Skeletal muscle satellite cell (primary cell): ENCODE measurements at regions not wholly inside any gene's neighbourhood (a gene's known extent, or its start where the extent isn't known, plus 50 kb on each side); places are given as distances from the start of the nearest gene placed in this dataset.
A peak's percentile ranks its signal among the peaks of the same experiment; 100 is the strongest.

ENCODE experiments used
- H3K27me3 ChIP-seq: 2 replicates; pipeline ENCODE4 v1.7.0; 2013; ENCODE audit warnings: low read length; ENCODE audit not compliant: control insufficient read depth, insufficient read depth
- H3K36me3 ChIP-seq: 2 replicates; pipeline ENCODE4 v1.7.0; 2013; ENCODE audit warnings: mild to moderate bottlenecking, control low read depth, low read length; ENCODE audit not compliant: insufficient read depth
- H3K4me1 ChIP-seq: 2 replicates; pipeline ENCODE4 v1.7.0; 2013; ENCODE audit warnings: low read length; ENCODE audit not compliant: control insufficient read depth, insufficient read depth
- H3K4me2 ChIP-seq: 2 replicates; pipeline ENCODE4 v1.7.0; 2013; ENCODE audit warnings: mild to moderate bottlenecking, low read length
- H3K4me3 ChIP-seq: 2 replicates; pipeline ENCODE4 v1.7.0; 2013; ENCODE audit warnings: low read length
- H3K9ac ChIP-seq: 2 replicates; pipeline ENCODE4 v1.7.0; 2013; ENCODE audit warnings: mild to moderate bottlenecking, low read depth, low read length, moderate library complexity
- H3K9me3 ChIP-seq: replicated peaks from 2 replicates; pipeline ENCODE4 v1.7.0; 2013; ENCODE audit warnings: mild to moderate bottlenecking, control low read depth, low read length

DNA sequence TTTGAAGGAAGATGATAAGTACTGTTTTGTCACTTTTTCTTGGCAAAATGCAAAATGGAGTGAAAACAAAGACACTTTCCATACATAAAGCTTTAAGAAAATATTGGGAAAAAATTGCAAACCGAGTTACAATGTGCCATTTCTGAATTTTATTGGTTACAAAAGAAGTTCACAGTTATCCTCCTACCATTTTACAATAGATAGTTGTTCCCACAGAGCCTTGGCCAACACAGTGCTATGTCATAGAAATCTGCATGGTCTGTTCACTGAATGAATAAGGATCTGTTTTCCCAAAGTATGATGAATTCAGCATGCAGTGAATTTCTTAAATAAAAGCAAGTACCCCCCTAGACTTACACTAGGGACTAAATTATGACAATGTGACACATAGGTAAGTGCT lies 268.2 kb upstream of the POU3F2 start:
- no peak overlapping the region for H3K9ac ChIP-seq
- no peaks in the 10 kb centered on the region for H3K36me3 ChIP-seq
- H3K9me3 ChIP-seq = no peaks in the 10 kb centered on the region
- no peak overlapping the region for H3K4me2 ChIP-seq
- no peaks in the 10 kb centered on the region for H3K27me3 ChIP-seq
- no peak overlapping the region for H3K4me3 ChIP-seq
- no peaks in the 10 kb centered on the region for H3K4me1 ChIP-seq

DNA sequence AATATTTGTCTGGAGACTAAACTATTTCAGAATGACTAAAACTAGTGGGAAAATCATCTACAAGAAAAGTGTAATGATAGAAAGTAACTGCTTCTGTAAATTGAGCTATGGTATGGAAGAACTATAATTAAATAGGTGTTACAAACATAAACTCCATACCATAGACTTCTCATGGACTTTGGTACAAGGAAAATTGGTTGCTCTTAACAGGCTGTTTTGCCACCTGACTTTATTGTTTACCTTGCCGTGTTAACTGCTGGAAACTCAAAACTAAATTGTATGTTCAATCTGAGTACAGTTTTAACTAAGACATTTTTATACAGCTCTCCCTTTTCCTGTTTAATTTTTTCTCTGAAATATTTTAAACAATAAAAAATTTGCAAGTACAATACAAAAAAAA lies 261.8 kb upstream of the POU3F2 start:
- Histone ChIP-seq H3K36me3 (no peaks in the 10 kb centered on the region), H3K4me2 (no peak overlapping the region), H3K9me3 (no peaks in the 10 kb centered on the region), H3K4me3 (no peak overlapping the region), H3K9ac (no peak overlapping the region), H3K27me3 (no peaks in the 10 kb centered on the region), H3K4me1 (peaks cover 12% of the 10 kb centered on the region)

DNA sequence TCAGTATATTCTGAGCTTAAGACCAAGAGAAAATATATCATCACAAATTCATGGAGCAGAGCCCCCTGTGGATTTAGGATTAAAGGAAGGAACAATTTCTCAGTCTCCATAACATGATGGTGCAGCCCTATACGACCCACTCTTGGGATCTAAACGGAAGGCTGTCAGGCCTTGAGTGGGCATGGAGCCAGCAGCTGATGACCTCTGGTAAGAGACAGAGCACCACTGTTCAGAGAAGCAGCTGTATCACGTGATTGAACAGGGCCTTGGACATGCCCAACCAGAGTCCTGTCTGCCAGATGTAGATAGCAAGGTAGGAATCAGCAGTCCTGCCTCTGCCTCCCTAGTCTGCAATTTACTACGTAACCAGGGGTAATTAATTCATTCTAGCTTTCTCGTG lies 259.4 kb upstream of the POU3F2 start:
- Histone ChIP-seq H3K4me3 (no peak overlapping the region), H3K36me3 (no peaks in the 10 kb centered on the region), H3K9ac (no peak overlapping the region), H3K4me1 (peaks cover 36% of the 10 kb centered on the region), H3K4me2 (no peak overlapping the region), H3K27me3 (no peaks in the 10 kb centered on the region), H3K9me3 (no peaks in the 10 kb centered on the region)

DNA sequence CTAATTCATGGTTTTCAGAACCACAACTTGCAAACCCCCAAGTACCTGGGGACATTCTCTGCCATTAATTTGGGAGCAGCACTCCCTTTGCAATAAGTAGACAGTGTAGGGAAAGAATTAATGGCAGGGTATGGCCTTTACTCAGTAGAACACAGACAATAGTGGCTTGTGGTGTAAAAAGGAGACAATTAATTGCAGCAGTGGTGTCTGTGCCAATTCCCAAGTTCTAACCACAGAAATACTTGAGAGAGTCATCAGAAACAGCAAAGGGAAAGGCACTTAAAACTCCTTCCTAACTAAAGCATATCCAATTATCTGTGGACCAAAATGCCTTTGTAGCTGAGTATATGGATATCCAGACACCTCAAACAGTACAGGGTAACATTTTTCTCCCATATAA lies 257.6 kb upstream of the POU3F2 start:
- no peak overlapping the region for H3K4me2 ChIP-seq
- no peaks in the 10 kb centered on the region for H3K9me3 ChIP-seq
- H3K9ac ChIP-seq = no peak overlapping the region
- no peak overlapping the region for H3K4me3 ChIP-seq
- no peaks in the 10 kb centered on the region for H3K27me3 ChIP-seq
- H3K4me1 ChIP-seq = peaks cover 53% of the 10 kb centered on the region
- no peaks in the 10 kb centered on the region for H3K36me3 ChIP-seq

DNA sequence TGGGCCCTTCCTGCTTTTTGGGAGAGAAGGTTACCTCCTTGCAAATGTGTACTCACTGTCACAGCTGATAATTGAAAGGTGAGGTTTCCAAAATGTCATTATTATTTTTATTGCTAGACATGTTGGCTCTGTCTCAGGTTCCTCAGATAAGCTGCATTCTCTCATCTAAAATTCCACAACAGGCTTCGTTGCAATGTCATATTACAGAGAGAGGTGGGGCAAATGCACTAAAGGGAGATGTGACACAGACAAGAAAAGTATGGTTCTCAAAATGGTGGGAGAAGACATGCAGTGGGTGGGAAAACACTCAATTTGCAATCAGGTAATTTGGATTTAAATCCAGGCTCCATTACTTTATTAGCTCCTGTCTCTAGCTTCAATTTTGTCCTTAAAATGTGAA lies 256.4 kb upstream of the POU3F2 start:
- peaks cover 56% of the 10 kb centered on the region for H3K4me1 ChIP-seq
- H3K27me3 ChIP-seq = no peaks in the 10 kb centered on the region
- no peaks in the 10 kb centered on the region for H3K9me3 ChIP-seq

DNA sequence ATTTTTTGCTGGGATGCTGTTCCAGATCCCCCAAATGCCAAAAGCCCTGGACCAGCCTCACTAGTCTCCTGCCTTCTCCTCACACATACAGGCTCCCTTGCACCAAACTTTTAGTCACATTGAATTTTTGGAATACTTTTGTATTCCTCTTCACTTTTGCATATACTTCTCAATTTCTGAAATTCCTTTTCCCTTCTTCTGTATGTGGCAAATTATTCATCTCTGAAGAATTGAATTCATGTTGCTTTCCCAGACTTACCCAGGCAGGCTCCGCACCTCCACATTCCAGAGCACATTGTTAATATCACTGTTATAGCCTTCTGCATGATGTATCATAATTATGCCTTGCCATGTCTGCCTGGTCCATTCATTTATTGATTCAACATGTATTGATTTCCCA lies 255.3 kb upstream of the POU3F2 start:
- Histone ChIP-seq H3K4me3 (peak overlapping the region; percentile 17), H3K9me3 (no peaks in the 10 kb centered on the region), H3K27me3 (no peaks in the 10 kb centered on the region), H3K4me2 (peak overlapping the region; percentile 32), H3K9ac (peak overlapping the region; percentile 55), H3K4me1 (peaks cover 56% of the 10 kb centered on the region), H3K36me3 (no peaks in the 10 kb centered on the region)

More for the DNA sequence above, 256.4 kb upstream of the POU3F2 start:
- Histone ChIP-seq H3K4me3 (no peak overlapping the region), H3K9ac (no peak overlapping the region), H3K36me3 (no peaks in the 10 kb centered on the region), H3K4me2 (no peak overlapping the region)

DNA sequence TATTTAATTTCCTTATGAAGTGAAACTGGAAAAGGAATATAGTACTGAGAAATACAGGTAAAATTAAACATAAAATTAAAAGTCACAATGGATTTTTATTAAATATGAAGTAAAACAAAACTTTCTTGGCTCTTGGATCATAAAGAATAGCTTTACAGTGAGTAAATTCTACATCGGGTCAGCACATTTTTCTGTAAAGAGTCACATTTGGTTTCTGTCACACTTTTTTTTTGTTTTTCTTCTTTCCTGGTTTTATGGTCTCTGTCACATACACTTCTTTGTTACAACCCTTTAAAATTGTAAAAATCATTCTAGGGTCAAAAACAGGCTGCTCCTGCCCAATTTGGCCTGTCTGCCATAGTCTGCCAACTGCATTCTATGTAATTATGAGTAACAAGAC lies 254.4 kb upstream of the POU3F2 start:
- Histone ChIP-seq H3K36me3 (no peaks in the 10 kb centered on the region), H3K4me3 (no peak overlapping the region), H3K27me3 (no peaks in the 10 kb centered on the region), H3K4me1 (peaks cover 53% of the 10 kb centered on the region), H3K4me2 (peak overlapping the region; percentile 32), H3K9me3 (no peaks in the 10 kb centered on the region), H3K9ac (peak overlapping the region; percentile 47)

DNA sequence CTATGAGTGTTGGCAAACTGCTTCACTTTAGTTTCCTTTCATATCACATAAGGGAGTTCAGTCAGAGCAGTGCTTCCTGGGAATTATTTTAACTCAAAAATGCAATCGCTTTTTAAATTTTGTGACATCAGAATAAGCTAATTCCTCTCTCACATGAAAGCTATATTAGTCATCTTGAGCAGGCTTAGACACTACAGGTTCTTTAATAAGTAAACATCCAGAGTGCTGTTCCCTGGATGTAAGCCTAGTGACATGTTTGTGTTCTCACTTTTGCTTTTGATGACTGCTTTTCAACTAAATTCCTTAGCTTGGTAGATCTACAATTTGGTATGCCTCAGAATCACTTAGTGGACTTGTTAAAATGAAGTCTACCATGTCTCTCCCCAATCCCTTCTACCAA lies 252.7 kb upstream of the POU3F2 start:
- Histone ChIP-seq H3K9ac (no peak overlapping the region), H3K27me3 (no peaks in the 10 kb centered on the region), H3K36me3 (no peaks in the 10 kb centered on the region), H3K4me2 (no peak overlapping the region), H3K4me1 (peaks cover 47% of the 10 kb centered on the region), H3K9me3 (no peaks in the 10 kb centered on the region), H3K4me3 (no peak overlapping the region)

DNA sequence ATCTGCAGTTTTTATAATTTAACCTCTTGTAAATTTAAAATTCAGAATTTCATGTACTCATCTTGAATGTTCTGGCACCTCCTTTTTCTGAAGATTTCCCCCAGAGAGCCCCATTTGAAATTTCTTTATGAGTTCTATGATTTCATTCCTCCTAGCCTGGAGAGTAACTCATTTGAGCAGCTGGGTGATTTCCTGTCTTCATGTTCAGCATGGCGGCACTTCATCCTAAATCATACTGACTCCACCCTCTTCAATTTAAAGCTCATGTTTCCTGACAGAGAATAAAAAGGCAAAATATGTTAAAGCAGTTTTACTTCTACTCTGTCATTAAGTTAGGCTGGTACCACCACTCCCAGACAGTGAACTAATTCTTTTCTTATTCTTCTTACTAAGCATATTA lies 250.9 kb upstream of the POU3F2 start:
- Histone ChIP-seq H3K9me3 (no peaks in the 10 kb centered on the region), H3K27me3 (no peaks in the 10 kb centered on the region)

DNA sequence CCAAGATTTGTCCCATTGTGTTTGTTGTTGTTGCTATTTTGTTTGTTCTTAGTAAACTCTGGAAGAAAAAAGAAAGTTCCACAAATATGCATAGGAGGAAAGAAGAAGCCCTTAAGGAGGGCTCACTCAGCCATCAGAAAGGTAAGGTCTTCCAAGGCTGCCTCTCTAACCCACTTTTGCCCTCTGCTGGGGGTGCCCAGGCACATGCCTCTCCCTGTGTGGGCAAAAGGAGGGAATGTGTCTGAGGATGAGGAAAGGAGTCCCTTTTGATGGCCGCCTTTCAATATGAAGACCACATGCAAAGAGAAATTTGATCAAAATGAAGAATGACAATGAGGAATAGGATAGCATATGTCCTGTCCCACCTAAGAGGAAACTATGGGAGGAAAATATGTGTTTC lies 248.2 kb upstream of the POU3F2 start:
- Histone ChIP-seq H3K4me2 (no peak overlapping the region), H3K27me3 (no peaks in the 10 kb centered on the region), H3K4me3 (no peak overlapping the region), H3K9me3 (no peaks in the 10 kb centered on the region), H3K9ac (no peak overlapping the region), H3K36me3 (no peaks in the 10 kb centered on the region), H3K4me1 (peaks cover 8% of the 10 kb centered on the region)

More for the DNA sequence above, 250.9 kb upstream of the POU3F2 start:
- Histone ChIP-seq H3K4me1 (peaks cover 34% of the 10 kb centered on the region), H3K9ac (no peak overlapping the region), H3K4me2 (no peak overlapping the region), H3K4me3 (no peak overlapping the region), H3K36me3 (no peaks in the 10 kb centered on the region)

DNA sequence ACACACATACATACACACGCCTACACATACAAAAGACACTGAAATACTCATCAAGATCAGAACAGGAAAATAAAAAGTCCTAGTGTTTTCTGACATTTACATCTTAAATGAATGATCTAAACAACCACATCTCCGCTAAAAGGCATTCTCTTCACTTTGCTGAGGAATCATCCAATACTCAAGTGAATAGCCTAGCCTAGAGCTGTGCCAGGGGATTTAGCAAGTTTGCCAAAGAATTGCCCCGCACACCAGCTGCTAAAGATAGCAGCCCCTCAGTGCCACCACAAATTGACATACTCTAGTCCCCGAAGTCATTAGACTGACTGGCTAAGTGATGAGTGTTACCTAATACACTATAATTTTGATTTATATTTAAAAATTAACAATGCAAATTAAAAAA lies 246.8 kb upstream of the POU3F2 start:
- Histone ChIP-seq H3K9me3 (no peaks in the 10 kb centered on the region), H3K36me3 (no peaks in the 10 kb centered on the region), H3K4me3 (no peak overlapping the region), H3K9ac (no peak overlapping the region), H3K4me1 (no peaks in the 10 kb centered on the region), H3K27me3 (no peaks in the 10 kb centered on the region), H3K4me2 (no peak overlapping the region)

DNA sequence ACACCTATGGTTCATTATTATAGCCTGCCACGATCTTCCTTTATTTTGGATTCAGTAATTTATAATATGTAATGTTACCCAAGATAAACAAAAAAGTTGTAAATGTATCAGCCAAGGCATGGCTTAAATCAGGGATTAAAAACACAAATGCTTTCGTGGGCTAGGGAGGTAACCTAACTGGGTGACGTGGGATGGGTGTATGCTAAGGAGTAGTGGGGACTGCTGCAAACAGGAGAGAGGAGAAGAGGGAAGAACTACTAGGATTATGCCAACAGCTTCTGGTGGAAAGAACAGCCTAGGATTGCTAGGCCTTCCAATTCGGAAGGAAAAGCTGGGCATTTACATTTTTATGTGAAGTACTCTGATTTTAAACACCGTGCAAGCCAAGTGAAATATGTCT lies 244.8 kb upstream of the POU3F2 start:
- Histone ChIP-seq H3K9ac (no peak overlapping the region), H3K4me3 (no peak overlapping the region), H3K4me2 (no peak overlapping the region), H3K36me3 (no peaks in the 10 kb centered on the region), H3K27me3 (no peaks in the 10 kb centered on the region), H3K4me1 (no peaks in the 10 kb centered on the region), H3K9me3 (no peaks in the 10 kb centered on the region)
